RWPE2 (cell line): ENCODE measurements at regions not wholly inside any gene's neighbourhood (a gene's known extent, or its start where the extent isn't known, plus 50 kb on each side); places are given as distances from the start of the nearest gene placed in this dataset.

Source experiments
- ATAC-seq: fragments of 200-7000 bp; cut with Tn5 transposase; 3 replicates; pipeline ENCODE4 v1.9.1; 2021; ENCODE audit warnings: low read depth
- DNase-seq: peaks from one replicate; pipeline ENCODE4 v3.0.0-alpha.2; 2020; ENCODE audit warnings: low spot score
- H3K27ac ChIP-seq: fragments of 450-650 bp; 2 replicates; pipeline ENCODE4 v1.5.1; 2017; ENCODE audit warnings: mild to moderate bottlenecking; ENCODE audit not compliant: poor library complexity, severe bottlenecking
- H3K27me3 ChIP-seq: fragments of 250-450 bp; sonication (Bioruptor Pico); 2 replicates; pipeline ENCODE4 v1.5.1; 2021; ENCODE audit warnings: mild to moderate bottlenecking, moderate library complexity; ENCODE audit not compliant: insufficient read depth, poor library complexity, severe bottlenecking
- H3K36me3 ChIP-seq: fragments of 250-450 bp; sonication (Bioruptor Pico); 2 replicates; pipeline ENCODE4 v1.5.1; 2020; ENCODE audit warnings: low read depth, mild to moderate bottlenecking, moderate library complexity
- H3K4me1 ChIP-seq: fragments of 250-450 bp; sonication (Bioruptor Pico); 2 replicates; pipeline ENCODE4 v1.5.1; 2021; ENCODE audit warnings: mild to moderate bottlenecking, moderate library complexity; ENCODE audit not compliant: insufficient read depth, poor library complexity, severe bottlenecking
- H3K4me3 ChIP-seq: fragments of 250-450 bp; sonication (Bioruptor Pico); 2 replicates; pipeline ENCODE4 v1.5.1; 2021; ENCODE audit warnings: mild to moderate bottlenecking, moderate library complexity; ENCODE audit not compliant: severe bottlenecking
- H3K9me3 ChIP-seq: fragments of 250-450 bp; sonication (Bioruptor Pico); 2 replicates; pipeline ENCODE4 v1.5.1; 2021; ENCODE audit warnings: mild to moderate bottlenecking, moderate library complexity; ENCODE audit not compliant: severe bottlenecking
- TF ChIP-seq, protein P1 (sequence below): fragments of 450-650 bp; IDR thresholded peaks from one replicate; pipeline ENCODE4 v1.5.1; 2017; ENCODE audit warnings: mild to moderate bottlenecking, moderate library complexity; ENCODE audit not compliant: poor library complexity, severe bottlenecking

DNA sequence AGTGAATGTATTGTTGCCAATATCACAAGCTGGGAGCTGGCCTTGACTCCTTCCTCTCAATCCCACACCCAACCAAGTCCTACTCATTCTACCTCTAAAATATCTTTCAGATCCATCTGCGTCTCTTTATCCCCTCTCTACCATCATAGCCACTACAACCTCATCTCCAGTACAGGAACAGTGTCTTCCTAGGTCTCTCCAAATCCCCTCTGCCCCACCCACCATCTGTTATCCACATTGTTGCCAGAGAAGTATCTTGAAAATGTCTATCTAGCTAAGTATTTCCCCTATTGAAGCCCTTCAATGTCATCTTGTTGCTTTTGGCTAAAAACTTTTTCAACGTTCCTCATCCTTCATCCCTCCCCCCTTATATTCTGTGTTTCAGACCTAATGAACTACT lies 244.7 kb downstream of the C12orf75 start:
- TF ChIP-seq, protein P1, sequence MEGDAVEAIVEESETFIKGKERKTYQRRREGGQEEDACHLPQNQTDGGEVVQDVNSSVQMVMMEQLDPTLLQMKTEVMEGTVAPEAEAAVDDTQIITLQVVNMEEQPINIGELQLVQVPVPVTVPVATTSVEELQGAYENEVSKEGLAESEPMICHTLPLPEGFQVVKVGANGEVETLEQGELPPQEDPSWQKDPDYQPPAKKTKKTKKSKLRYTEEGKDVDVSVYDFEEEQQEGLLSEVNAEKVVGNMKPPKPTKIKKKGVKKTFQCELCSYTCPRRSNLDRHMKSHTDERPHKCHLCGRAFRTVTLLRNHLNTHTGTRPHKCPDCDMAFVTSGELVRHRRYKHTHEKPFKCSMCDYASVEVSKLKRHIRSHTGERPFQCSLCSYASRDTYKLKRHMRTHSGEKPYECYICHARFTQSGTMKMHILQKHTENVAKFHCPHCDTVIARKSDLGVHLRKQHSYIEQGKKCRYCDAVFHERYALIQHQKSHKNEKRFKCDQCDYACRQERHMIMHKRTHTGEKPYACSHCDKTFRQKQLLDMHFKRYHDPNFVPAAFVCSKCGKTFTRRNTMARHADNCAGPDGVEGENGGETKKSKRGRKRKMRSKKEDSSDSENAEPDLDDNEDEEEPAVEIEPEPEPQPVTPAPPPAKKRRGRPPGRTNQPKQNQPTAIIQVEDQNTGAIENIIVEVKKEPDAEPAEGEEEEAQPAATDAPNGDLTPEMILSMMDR = no peak
- H3K36me3 ChIP-seq = no peaks in the 10 kb centered on the region
- no peak for ATAC-seq
- no peak for DNase-seq
- H3K9me3 ChIP-seq = no peaks in the 10 kb centered on the region
- H3K4me3 ChIP-seq = no peak overlapping the region
- no peak overlapping the region for H3K27ac ChIP-seq
- H3K4me1 ChIP-seq = no peaks in the 10 kb centered on the region
- H3K27me3 ChIP-seq = no peaks in the 10 kb centered on the region

GRCh38 chr12:105576261-105576660 lies 245.8 kb downstream of the C12orf75 start:
- no peak overlapping the region for H3K27ac ChIP-seq

GRCh38 chr12:105580821-105581352 lies 250.4 kb downstream of the C12orf75 start:
- TF ChIP-seq, protein P1 = no peak
- ATAC-seq = no peak
- H3K27me3 ChIP-seq = no peaks in the 10 kb centered on the region
- no peak overlapping the region for H3K27ac ChIP-seq
- no peaks in the 10 kb centered on the region for H3K9me3 ChIP-seq
- H3K4me3 ChIP-seq = no peak overlapping the region
- no peak for DNase-seq
- H3K4me1 ChIP-seq = no peaks in the 10 kb centered on the region
- H3K36me3 ChIP-seq = no peaks in the 10 kb centered on the region

More at GRCh38 chr12:105576261-105576660, 245.8 kb downstream of the C12orf75 start:
- Histone ChIP-seq H3K4me3 (no peak overlapping the region), H3K9me3 (no peaks in the 10 kb centered on the region), H3K36me3 (no peaks in the 10 kb centered on the region), H3K27me3 (no peaks in the 10 kb centered on the region), H3K4me1 (no peaks in the 10 kb centered on the region)
- TF ChIP-seq, protein P1 = no peak
- ATAC-seq (no peak), DNase-seq (no peak)

DNA sequence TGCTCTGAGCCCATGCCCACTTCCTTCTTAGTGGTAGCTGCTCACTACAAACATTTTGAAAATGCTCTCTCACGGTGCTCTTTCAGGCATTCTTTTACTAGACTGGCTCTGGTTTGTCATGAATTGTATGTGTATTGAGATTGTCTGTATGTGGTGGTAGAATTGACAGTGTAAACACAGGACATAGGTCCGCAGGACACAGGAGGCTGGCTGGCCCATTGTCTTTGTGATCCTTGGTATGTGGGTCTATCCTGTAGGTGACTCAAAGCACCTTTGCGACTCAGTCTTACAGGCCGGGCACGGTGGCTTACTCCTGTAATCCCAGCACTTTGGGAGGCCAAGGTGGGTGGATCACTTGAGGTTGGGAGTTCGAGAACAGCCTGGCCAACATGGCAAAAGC lies 250.9 kb downstream of the C12orf75 start:
- no peaks in the 10 kb centered on the region for H3K27me3 ChIP-seq
- no peaks in the 10 kb centered on the region for H3K36me3 ChIP-seq
- H3K4me3 ChIP-seq = no peak overlapping the region
- TF ChIP-seq, protein P1 = no peak
- no peaks in the 10 kb centered on the region for H3K9me3 ChIP-seq
- H3K4me1 ChIP-seq = no peaks in the 10 kb centered on the region
- no peak overlapping the region for H3K27ac ChIP-seq
- ATAC-seq = no peak
- no peak for DNase-seq

DNA sequence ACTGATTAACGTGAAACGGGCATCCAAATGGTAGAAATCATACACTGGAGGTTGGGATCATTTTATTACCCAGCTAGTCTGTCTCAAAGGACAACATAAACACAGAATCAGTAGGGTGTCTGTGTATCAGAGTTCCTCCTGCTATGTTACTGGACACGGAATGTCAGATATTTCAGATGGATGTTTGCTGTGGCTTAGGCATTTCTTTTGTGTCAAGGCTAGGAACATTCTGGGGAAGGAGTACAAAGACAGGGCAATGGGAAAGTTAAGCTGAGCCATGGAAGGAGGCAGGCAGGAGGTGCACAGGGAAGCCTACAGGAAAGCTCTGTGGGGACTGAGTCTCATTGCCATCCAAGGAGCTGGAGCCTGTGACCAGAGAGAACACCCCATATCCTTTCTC lies 254.6 kb downstream of the C12orf75 start:
- Histone ChIP-seq H3K27me3 (no peaks in the 10 kb centered on the region), H3K27ac (no peak overlapping the region), H3K36me3 (no peaks in the 10 kb centered on the region), H3K4me3 (no peak overlapping the region), H3K4me1 (peaks cover under 1% of the 10 kb centered on the region), H3K9me3 (no peaks in the 10 kb centered on the region)
- ATAC-seq (no peak), DNase-seq (no peak)
- TF ChIP-seq, protein P1 = no peak
